RWPE2 (cell line): ENCODE measurements at regions not wholly inside any gene's neighbourhood (a gene's known extent, or its start where the extent isn't known, plus 50 kb on each side); places are given as distances from the start of the nearest gene placed in this dataset.

Experiments used
- ATAC-seq: fragments of 200-7000 bp; cut with Tn5 transposase; 3 replicates; pipeline ENCODE4 v1.9.1; 2021; ENCODE audit warnings: low read depth
- DNase-seq: peaks from one replicate; pipeline ENCODE4 v3.0.0-alpha.2; 2020; ENCODE audit warnings: low spot score
- H3K27ac ChIP-seq: fragments of 450-650 bp; 2 replicates; pipeline ENCODE4 v1.5.1; 2017; ENCODE audit warnings: mild to moderate bottlenecking; ENCODE audit not compliant: poor library complexity, severe bottlenecking
- H3K27me3 ChIP-seq: fragments of 250-450 bp; sonication (Bioruptor Pico); 2 replicates; pipeline ENCODE4 v1.5.1; 2021; ENCODE audit warnings: mild to moderate bottlenecking, moderate library complexity; ENCODE audit not compliant: insufficient read depth, poor library complexity, severe bottlenecking
- H3K36me3 ChIP-seq: fragments of 250-450 bp; sonication (Bioruptor Pico); 2 replicates; pipeline ENCODE4 v1.5.1; 2020; ENCODE audit warnings: low read depth, mild to moderate bottlenecking, moderate library complexity
- H3K4me1 ChIP-seq: fragments of 250-450 bp; sonication (Bioruptor Pico); 2 replicates; pipeline ENCODE4 v1.5.1; 2021; ENCODE audit warnings: mild to moderate bottlenecking, moderate library complexity; ENCODE audit not compliant: insufficient read depth, poor library complexity, severe bottlenecking
- H3K4me3 ChIP-seq: fragments of 250-450 bp; sonication (Bioruptor Pico); 2 replicates; pipeline ENCODE4 v1.5.1; 2021; ENCODE audit warnings: mild to moderate bottlenecking, moderate library complexity; ENCODE audit not compliant: severe bottlenecking
- H3K9me3 ChIP-seq: fragments of 250-450 bp; sonication (Bioruptor Pico); 2 replicates; pipeline ENCODE4 v1.5.1; 2021; ENCODE audit warnings: mild to moderate bottlenecking, moderate library complexity; ENCODE audit not compliant: severe bottlenecking
- TF ChIP-seq, protein P1 (sequence below): fragments of 450-650 bp; IDR thresholded peaks from one replicate; pipeline ENCODE4 v1.5.1; 2017; ENCODE audit warnings: mild to moderate bottlenecking, moderate library complexity; ENCODE audit not compliant: poor library complexity, severe bottlenecking

DNA sequence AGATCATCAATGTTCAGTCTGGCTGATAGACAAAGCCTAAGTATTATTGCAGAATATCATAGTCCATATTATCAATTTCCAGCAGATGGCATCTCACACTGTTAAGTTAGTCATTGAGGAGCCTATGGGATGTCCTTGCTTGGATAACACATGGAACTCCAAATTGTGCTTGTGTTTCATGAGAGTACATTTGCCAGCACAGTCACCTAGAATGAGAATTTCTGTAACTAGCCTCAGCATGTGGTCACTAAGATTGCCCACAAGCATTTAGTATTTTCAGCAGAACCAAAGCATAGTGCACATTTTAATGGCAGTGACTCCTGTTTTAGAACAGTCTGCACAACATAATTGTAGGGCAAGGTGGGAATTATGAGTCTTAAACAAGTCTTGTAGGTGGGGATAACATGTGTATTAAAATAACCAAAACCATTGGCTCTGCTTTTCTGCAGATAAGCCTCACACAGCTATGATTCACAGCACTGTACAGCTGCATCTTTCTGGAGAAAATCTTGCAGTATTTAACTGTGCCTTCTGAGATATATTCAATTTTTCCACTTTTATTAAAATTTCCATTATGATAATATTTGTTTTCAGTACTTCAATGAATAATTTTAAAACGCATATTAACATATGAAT lies 882.8 kb upstream of the SOX9 start:
- Histone ChIP-seq H3K9me3 (no peaks in the 10 kb centered on the region), H3K27ac (no peak overlapping the region), H3K4me3 (no peak overlapping the region), H3K36me3 (no peaks in the 10 kb centered on the region), H3K27me3 (no peaks in the 10 kb centered on the region), H3K4me1 (no peaks in the 10 kb centered on the region)
- ATAC-seq, result peak; percentile 83
- TF ChIP-seq, protein P1, sequence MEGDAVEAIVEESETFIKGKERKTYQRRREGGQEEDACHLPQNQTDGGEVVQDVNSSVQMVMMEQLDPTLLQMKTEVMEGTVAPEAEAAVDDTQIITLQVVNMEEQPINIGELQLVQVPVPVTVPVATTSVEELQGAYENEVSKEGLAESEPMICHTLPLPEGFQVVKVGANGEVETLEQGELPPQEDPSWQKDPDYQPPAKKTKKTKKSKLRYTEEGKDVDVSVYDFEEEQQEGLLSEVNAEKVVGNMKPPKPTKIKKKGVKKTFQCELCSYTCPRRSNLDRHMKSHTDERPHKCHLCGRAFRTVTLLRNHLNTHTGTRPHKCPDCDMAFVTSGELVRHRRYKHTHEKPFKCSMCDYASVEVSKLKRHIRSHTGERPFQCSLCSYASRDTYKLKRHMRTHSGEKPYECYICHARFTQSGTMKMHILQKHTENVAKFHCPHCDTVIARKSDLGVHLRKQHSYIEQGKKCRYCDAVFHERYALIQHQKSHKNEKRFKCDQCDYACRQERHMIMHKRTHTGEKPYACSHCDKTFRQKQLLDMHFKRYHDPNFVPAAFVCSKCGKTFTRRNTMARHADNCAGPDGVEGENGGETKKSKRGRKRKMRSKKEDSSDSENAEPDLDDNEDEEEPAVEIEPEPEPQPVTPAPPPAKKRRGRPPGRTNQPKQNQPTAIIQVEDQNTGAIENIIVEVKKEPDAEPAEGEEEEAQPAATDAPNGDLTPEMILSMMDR, result peak; percentile 73
- DNase-seq, result no peak

DNA sequence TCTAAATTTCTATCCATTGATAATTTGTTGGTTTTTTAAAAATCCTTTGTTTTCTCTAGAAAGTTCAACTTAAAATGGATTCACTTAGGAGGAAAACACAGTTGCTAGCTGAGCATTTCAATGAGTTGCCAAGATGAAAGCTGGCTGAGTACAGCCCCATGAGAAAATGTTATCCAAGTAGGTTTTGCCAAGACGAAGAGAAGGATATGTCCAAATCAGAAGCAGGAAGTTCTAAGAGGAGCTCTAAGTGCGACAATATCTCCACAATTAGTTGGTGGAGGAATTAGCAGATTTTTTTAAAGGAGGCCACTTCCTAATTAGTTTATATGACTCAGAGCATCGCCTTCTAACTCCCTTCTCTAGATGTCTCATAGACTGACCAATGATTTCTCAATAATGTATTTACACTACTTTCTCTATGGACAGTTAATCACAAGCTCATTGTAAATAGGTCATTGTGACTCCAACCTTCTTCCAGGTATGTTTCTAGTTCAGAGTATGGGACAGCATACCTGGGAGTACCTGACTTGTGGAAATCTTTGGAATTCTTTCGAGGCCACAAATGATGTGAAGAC lies 873.3 kb upstream of the SOX9 start:
- Histone ChIP-seq H3K4me3 (no peak overlapping the region), H3K4me1 (no peaks in the 10 kb centered on the region), H3K9me3 (no peaks in the 10 kb centered on the region), H3K27ac (no peak overlapping the region), H3K36me3 (no peaks in the 10 kb centered on the region), H3K27me3 (no peaks in the 10 kb centered on the region)
- DNase-seq (no peak), ATAC-seq (no peak)
- TF ChIP-seq, protein P1, result no peak

DNA sequence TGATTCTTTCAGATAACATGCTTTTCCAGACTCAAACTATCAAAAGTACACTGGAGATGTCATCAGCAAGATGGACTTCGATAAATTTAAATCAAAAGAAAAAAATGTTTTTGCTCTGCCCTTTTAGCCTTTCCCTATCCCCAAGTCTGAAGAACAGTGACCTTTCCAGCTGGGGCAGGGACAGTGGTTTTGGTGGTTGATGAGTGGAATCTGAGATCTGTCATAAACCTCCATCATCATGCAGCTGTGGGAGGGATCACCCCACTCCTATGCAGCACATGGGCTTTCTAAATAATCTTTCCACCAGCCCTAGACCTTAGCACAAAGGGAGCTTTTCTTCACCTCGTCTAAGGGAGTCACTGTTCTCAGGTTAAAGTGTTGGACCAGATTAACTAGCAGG lies 869.5 kb upstream of the SOX9 start:
- TF ChIP-seq, protein P1, result no peak
- DNase-seq (no peak), ATAC-seq (no peak)
- Histone ChIP-seq H3K27ac (no peak overlapping the region), H3K4me1 (no peaks in the 10 kb centered on the region), H3K4me3 (no peak overlapping the region), H3K27me3 (no peaks in the 10 kb centered on the region), H3K9me3 (no peaks in the 10 kb centered on the region), H3K36me3 (no peaks in the 10 kb centered on the region)

DNA sequence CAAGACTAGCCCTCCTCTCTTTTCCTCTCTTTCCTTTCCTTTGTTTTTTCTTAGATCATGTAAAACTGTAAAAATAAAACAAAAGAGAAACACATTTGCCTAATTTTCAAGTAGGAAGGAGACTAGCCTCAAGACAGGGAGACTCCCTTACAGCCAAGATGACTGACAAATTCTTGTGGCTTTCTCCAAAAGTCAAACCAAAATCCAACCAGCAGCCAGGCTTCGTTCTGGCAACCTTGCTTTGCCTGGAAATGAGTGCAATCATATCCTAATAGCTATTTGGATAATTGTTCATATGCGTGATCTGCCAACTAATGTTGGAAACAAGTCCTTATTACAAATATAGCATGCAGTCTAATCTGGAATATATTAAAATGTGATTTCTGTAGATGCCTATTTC lies 868.9 kb upstream of the SOX9 start:
- no peak overlapping the region for H3K27ac ChIP-seq
- no peak for DNase-seq
- TF ChIP-seq, protein P1, result no peak
- H3K36me3 ChIP-seq, result no peaks in the 10 kb centered on the region
- no peaks in the 10 kb centered on the region for H3K4me1 ChIP-seq
- no peak overlapping the region for H3K4me3 ChIP-seq
- no peaks in the 10 kb centered on the region for H3K27me3 ChIP-seq
- no peaks in the 10 kb centered on the region for H3K9me3 ChIP-seq
- ATAC-seq, result no peak

DNA sequence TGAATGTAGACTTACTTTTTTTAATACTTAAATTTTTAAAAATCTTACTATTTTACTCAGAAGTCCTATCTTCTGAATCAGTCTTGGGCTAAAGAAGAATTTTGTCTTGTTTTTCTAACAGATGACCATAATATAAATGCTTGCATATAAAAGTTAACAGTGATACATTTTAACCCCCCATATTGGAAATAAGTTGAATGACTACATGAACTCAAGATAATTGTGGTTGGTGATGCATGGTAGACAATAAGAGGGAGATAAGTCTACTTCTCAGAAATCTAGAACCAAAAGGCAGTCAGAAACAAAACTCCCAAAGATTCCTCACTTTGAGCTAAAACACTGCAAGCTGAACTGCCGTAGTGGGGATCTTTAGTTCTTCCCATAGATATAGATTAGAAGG lies 868.4 kb upstream of the SOX9 start:
- Histone ChIP-seq H3K4me1 (no peaks in the 10 kb centered on the region), H3K27me3 (no peaks in the 10 kb centered on the region), H3K27ac (no peak overlapping the region), H3K9me3 (no peaks in the 10 kb centered on the region), H3K36me3 (no peaks in the 10 kb centered on the region), H3K4me3 (no peak overlapping the region)
- ATAC-seq (no peak), DNase-seq (no peak)
- TF ChIP-seq, protein P1, result no peak
